K562 (cell line): ENCODE measurements at regions not wholly inside any gene's neighbourhood (a gene's known extent, or its start where the extent isn't known, plus 50 kb on each side); places are given as distances from the start of the nearest gene placed in this dataset.

ENCODE experiments used
- E4F1 ChIP-seq: fragments of 250-450 bp; sonication (Bioruptor Pico); IDR thresholded peaks from 2 replicates; pipeline ENCODE4 v1.5.0; 2021; ENCODE audit warnings: mild to moderate bottlenecking, borderline replicate concordance
- HMGN3 ChIP-seq: IDR thresholded peaks from 2 replicates; pipeline ENCODE4 v1.6.1; 2011; ENCODE audit warnings: borderline replicate concordance, low read depth, mild to moderate bottlenecking, mixed read lengths, low read length; ENCODE audit not compliant: insufficient read length; ENCODE audit errors: extremely low read depth
- KAT8 ChIP-seq: fragments of 450-650 bp; IDR thresholded peaks from 2 replicates; pipeline ENCODE4 v1.6.1; 2016; ENCODE audit warnings: low read depth, mild to moderate bottlenecking
- MXD1 ChIP-seq: fragments of 250-450 bp; sonication (Bioruptor Pico); IDR thresholded peaks from 2 replicates; pipeline ENCODE4 v1.8.0; 2021; ENCODE audit warnings: borderline replicate concordance, mild to moderate bottlenecking, moderate library complexity; ENCODE audit not compliant: poor library complexity, severe bottlenecking
- SMARCA4 ChIP-seq: fragments of 450-650 bp; IDR thresholded peaks from 2 replicates; pipeline ENCODE4 v1.6.1; 2016
- ZNF3 ChIP-seq: fragments of 250-450 bp; sonication (Bioruptor Pico); IDR thresholded peaks from 2 replicates; pipeline ENCODE4 v1.5.0; 2021; ENCODE audit warnings: mild to moderate bottlenecking, moderate library complexity
- ZNF589 ChIP-seq: fragments of 200-800 bp; sonication (Bioruptor generic); IDR thresholded peaks from 2 replicates; pipeline ENCODE4 v1.6.1; 2016; ENCODE audit warnings: low read depth, missing genetic modification characterization, missing compliant biosample characterization
- TF ChIP-seq, protein P1 (sequence below): fragments of 450-650 bp; formaldehyde crosslinking; IDR thresholded peaks from 2 replicates; pipeline ENCODE4 v1.4.0; 2020; ENCODE audit warnings: mild to moderate bottlenecking, mixed read lengths

- TF ChIP-seq, protein P1, sequence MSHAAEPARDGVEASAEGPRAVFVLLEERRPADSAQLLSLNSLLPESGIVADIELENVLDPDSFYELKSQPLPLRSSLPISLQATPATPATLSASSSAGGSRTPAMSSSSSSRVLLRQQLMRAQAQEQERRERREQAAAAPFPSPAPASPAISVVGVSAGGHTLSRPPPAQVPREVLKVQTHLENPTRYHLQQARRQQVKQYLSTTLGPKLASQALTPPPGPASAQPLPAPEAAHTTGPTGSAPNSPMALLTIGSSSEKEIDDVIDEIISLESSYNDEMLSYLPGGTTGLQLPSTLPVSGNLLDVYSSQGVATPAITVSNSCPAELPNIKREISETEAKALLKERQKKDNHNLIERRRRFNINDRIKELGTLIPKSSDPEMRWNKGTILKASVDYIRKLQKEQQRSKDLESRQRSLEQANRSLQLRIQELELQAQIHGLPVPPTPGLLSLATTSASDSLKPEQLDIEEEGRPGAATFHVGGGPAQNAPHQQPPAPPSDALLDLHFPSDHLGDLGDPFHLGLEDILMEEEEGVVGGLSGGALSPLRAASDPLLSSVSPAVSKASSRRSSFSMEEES (CRISPR knock-in tag): no peak
- TF ChIP-seq MXD1 (CRISPR knock-in tag) (no peak), HMGN3 (no peak), E4F1 (CRISPR knock-in tag) (no peak), ZNF589 (CRISPR knock-in tag) (no peak), KAT8 (no peak), ZNF3 (CRISPR knock-in tag) (no peak), SMARCA4 (no peak)
Observed at GRCh38 chr5:60357302-60357701, 342.7 kb downstream of the DEPDC1B start (continued).
